A549 (cell line): ENCODE measurements at regions not wholly inside any gene's neighbourhood (a gene's known extent, or its start where the extent isn't known, plus 50 kb on each side); places are given as distances from the start of the nearest gene placed in this dataset.

ENCODE experiments used
- ATAC-seq, 2 experiments: fragments of 200-7000 bp in 1 of 2; fragments of >200 bp in 1 of 2; cut with Nextera tagmentation in 1 of 2; cut with Tn5 transposase in 1 of 2; 3 replicates each; pipeline versions ENCODE4 v1.8.0 to v1.9.1; 2018 to 2020; ENCODE audit warnings: mild to moderate bottlenecking in 1 of 2, moderate library complexity in 1 of 2
- CTCF ChIA-PET: fragments of 300-600 bp; sonication (Branson Sonifier 250); formaldehyde crosslinking; extraction: SDS; loops from one replicate; lab custom pipeline; 2021; ENCODE audit warnings: antibody characterized with exemption, inconsistent platforms; lab: Yijun Ruan, JAX
- POLR2A ChIA-PET: fragments of 350-600 bp; formaldehyde crosslinking; extraction: SDS; loops from one replicate; lab custom pipeline; 2021; ENCODE audit warnings: antibody characterized with exemption, inconsistent platforms; lab: Yijun Ruan, JAX
- DNase-seq, 2 experiments: peaks; one replicate each; pipeline versions ENCODE4 v3.0.0 to v3.0.0-alpha.2; 2011 to 2016; ENCODE audit warnings: low read depth in 1 of 2, low spot score in 1 of 2
- FAIRE-seq: peaks from 2 replicates; lab custom pipeline; 2011; peaks lifted over from hg19 to GRCh38; lab: Jason Lieb, UNC
- H3K27ac ChIP-seq, 2 experiments: fragments of >200 bp; sonication (Bioruptor Twin); formaldehyde crosslinking; 3 replicates each; pipeline ENCODE4 v1.5.1; 2016 to 2017
- H3K4me1 ChIP-seq: fragments of >200 bp; sonication (Bioruptor Twin); formaldehyde crosslinking; 3 replicates; pipeline ENCODE4 v1.6.1; 2016
- H3K4me2 ChIP-seq: fragments of >200 bp; sonication (Bioruptor Twin); formaldehyde crosslinking; 3 replicates; pipeline ENCODE4 v1.6.1; 2016
- H3K4me3 ChIP-seq: fragments of >200 bp; sonication (Bioruptor Twin); formaldehyde crosslinking; 3 replicates; pipeline ENCODE4 v1.5.1; 2016
- H3K9me3 ChIP-seq: fragments of >200 bp; sonication (Bioruptor Twin); formaldehyde crosslinking; 3 replicates; pipeline ENCODE4 v1.6.1; 2016
- CBX2 ChIP-seq: fragments of 200-600 bp; sonication (generic); IDR thresholded peaks from 2 replicates; pipeline ENCODE4 v1.6.1; 2016; ENCODE audit warnings: low read depth, mild to moderate bottlenecking, borderline replicate concordance
- CBX8 ChIP-seq: fragments of 200-600 bp; sonication (generic); IDR thresholded peaks from 2 replicates; pipeline ENCODE4 v1.6.1; 2016
- CEBPB ChIP-seq, 2 experiments: fragments of >200 bp in 1 of 2; sonication (Bioruptor Twin) in 1 of 2; formaldehyde crosslinking in 1 of 2; IDR thresholded peaks; 2 replicates each; pipeline ENCODE4 v1.6.1; 2012 to 2016
- CHD2 ChIP-seq: fragments of 150-350 bp; IDR thresholded peaks from 2 replicates; pipeline ENCODE4 v1.6.1; 2014; ENCODE audit warnings: low read length; ENCODE audit not compliant: partially characterized antibody
- CHD4 ChIP-seq: fragments of 200-600 bp; sonication (generic); IDR thresholded peaks from 2 replicates; pipeline ENCODE4 v1.6.1; 2016; ENCODE audit warnings: antibody characterized with exemption, mild to moderate bottlenecking, borderline replicate concordance
- EHF ChIP-seq: fragments of 250-450 bp; sonication (Bioruptor Pico); IDR thresholded peaks from 2 replicates; pipeline ENCODE4 v1.5.0; 2020; ENCODE audit warnings: mild to moderate bottlenecking
- EP300 ChIP-seq, 2 experiments: fragments of >200 bp; sonication (Bioruptor Twin); formaldehyde crosslinking; IDR thresholded peaks; 2 replicates in 1 of 2; 3 replicates in 1 of 2; pipeline ENCODE4 v1.6.1; 2016 to 2017
- FOSL2 ChIP-seq, 2 experiments: fragments of 450-650 bp in 1 of 2; fragments of >200 bp in 1 of 2; sonication (Bioruptor Twin) in 1 of 2; formaldehyde crosslinking; IDR thresholded peaks; 2 replicates each; pipeline versions ENCODE4 v1.5.0 to v1.6.1; 2016 to 2020; ENCODE audit warnings: mild to moderate bottlenecking in 1 of 2, moderate library complexity in 1 of 2
- FOXS1 ChIP-seq: fragments of 250-450 bp; sonication (Bioruptor Pico); IDR thresholded peaks from 2 replicates; pipeline ENCODE4 v1.5.0; 2020; ENCODE audit warnings: mild to moderate bottlenecking, moderate library complexity
- GATA3 ChIP-seq: IDR thresholded peaks from 2 replicates; pipeline ENCODE4 v1.6.1; 2012; ENCODE audit warnings: borderline replicate concordance
- HEYL ChIP-seq: fragments of 250-450 bp; sonication (Bioruptor Pico); IDR thresholded peaks from 2 replicates; pipeline ENCODE4 v1.8.0; 2021; ENCODE audit warnings: mild to moderate bottlenecking, moderate library complexity
- HOXB5 ChIP-seq: fragments of 250-450 bp; sonication (Bioruptor Pico); IDR thresholded peaks from 2 replicates; pipeline ENCODE4 v1.5.0; 2020; ENCODE audit warnings: mild to moderate bottlenecking, moderate library complexity
- JUN ChIP-seq, 2 experiments: fragments of >200 bp; sonication (Bioruptor Twin); formaldehyde crosslinking; IDR thresholded peaks; 2 replicates in 1 of 2; 3 replicates in 1 of 2; pipeline ENCODE4 v1.6.1; 2016 to 2017
- KDM1A ChIP-seq: fragments of 200-600 bp; sonication (generic); IDR thresholded peaks from 2 replicates; pipeline ENCODE4 v1.6.1; 2016; ENCODE audit warnings: low read depth, mild to moderate bottlenecking
- KDM5A ChIP-seq: fragments of 200-600 bp; sonication (generic); IDR thresholded peaks from 2 replicates; pipeline ENCODE4 v1.6.1; 2016; ENCODE audit warnings: antibody characterized with exemption, mild to moderate bottlenecking
- MAFK ChIP-seq: fragments of 450-650 bp; IDR thresholded peaks from 2 replicates; pipeline ENCODE4 v1.6.1; 2014; ENCODE audit not compliant: partially characterized antibody
- MAZ ChIP-seq: fragments of 150-350 bp; IDR thresholded peaks from 2 replicates; pipeline ENCODE4 v1.6.1; 2014; ENCODE audit warnings: antibody characterized with exemption, low read depth, low read length, borderline replicate concordance
- NFE2L2 ChIP-seq: fragments of 150-350 bp; conservative IDR thresholded peaks from 2 replicates; pipeline ENCODE4 v1.6.1; 2014; ENCODE audit warnings: low read length
- POLR2AphosphoS2 ChIP-seq: conservative IDR thresholded peaks from 2 replicates; pipeline ENCODE4 v1.6.1; 2012; ENCODE audit warnings: low read length, improper control_type of control experiment, inconsistent platforms
- RAD21 ChIP-seq, 2 experiments: fragments of >200 bp in 1 of 2; sonication (Bioruptor Twin) in 1 of 2; formaldehyde crosslinking in 1 of 2; IDR thresholded peaks in 1 of 2; conservative IDR thresholded peaks in 1 of 2; 2 replicates in 1 of 2; 3 replicates in 1 of 2; pipeline ENCODE4 v1.6.1; 2012 to 2018; ENCODE audit warnings: inconsistent platforms in 1 of 2
- RARB ChIP-seq: fragments of 250-450 bp; sonication (Bioruptor Pico); IDR thresholded peaks from 2 replicates; pipeline ENCODE4 v1.8.0; 2021; ENCODE audit warnings: mild to moderate bottlenecking, moderate library complexity
- RFX5 ChIP-seq: fragments of 450-650 bp; IDR thresholded peaks from 2 replicates; pipeline ENCODE4 v1.7.1; 2014; ENCODE audit warnings: antibody characterized with exemption, mild to moderate bottlenecking, moderate library complexity
- SREBF2 ChIP-seq: fragments of 450-650 bp; IDR thresholded peaks from 2 replicates; pipeline ENCODE4 v1.6.1; 2014; ENCODE audit warnings: mild to moderate bottlenecking, moderate library complexity
- TFCP2L1 ChIP-seq: fragments of 250-450 bp; sonication (Bioruptor Pico); IDR thresholded peaks from 2 replicates; pipeline ENCODE4 v1.5.0; 2021; ENCODE audit warnings: mild to moderate bottlenecking
- TP53 ChIP-seq: fragments of 250-450 bp; sonication (Bioruptor Pico); IDR thresholded peaks from 2 replicates; pipeline ENCODE4 v1.5.0; 2021; ENCODE audit warnings: mild to moderate bottlenecking, moderate library complexity
- ZC3H11A ChIP-seq: fragments of 450-650 bp; IDR thresholded peaks from 2 replicates; pipeline ENCODE4 v1.6.1; 2014; ENCODE audit warnings: antibody characterized with exemption, mild to moderate bottlenecking
- WGBS: methylation state at CpG from one replicate; pipeline ENCODE4 v1.1.6; 2017; ENCODE audit errors: missing lambda C conversion rate; 5-methylcytosine and 5-hydroxymethylcytosine counted together
- TF ChIP-seq, protein P1 (sequence below): IDR thresholded peaks from 2 replicates; pipeline ENCODE4 v1.6.1; 2012
- TF ChIP-seq, protein P2 (sequence below): fragments of >200 bp; sonication (Bioruptor Twin); formaldehyde crosslinking; IDR thresholded peaks from 3 replicates; pipeline ENCODE4 v1.5.1; 2016
- TF ChIP-seq, protein P3 (sequence below): fragments of 250-450 bp; sonication (Bioruptor Pico); IDR thresholded peaks from 2 replicates; pipeline ENCODE4 v1.5.0; 2021; ENCODE audit warnings: mild to moderate bottlenecking, moderate library complexity, borderline replicate concordance

DNA sequence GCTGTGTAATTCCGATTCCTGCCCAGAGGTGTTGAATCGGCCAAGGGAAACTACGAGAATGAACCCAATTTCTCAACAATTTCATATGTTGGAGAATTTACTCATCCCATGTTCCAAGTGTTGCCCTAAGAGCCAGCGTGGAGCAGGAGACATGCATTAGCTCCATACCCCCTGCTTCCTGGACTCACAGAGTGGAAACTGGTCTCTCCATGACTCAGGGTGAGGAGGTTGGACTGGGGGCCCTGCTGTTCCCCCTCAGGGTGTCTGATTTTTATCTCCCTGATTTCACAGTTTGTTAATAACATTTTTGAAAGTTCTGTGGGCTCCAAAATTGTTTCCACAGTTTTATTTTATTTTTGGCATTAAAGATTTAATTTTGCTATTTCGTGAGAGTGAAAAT lies 183.0 kb upstream of the SFRP2 start:
- ATAC-seq = no peak
- Histone ChIP-seq H3K4me2 (no peak overlapping the region), H3K4me1 (no peaks in the 10 kb centered on the region), H3K27ac (no peak overlapping the region), H3K4me3 (no peak overlapping the region), H3K9me3 (no peaks in the 10 kb centered on the region)
- no peak for FAIRE-seq
- DNase-seq = no peak
- CTCF ChIA-PET = no interaction called here
- TF ChIP-seq HOXB5 (CRISPR knock-in tag) (no peak), FOXS1 (CRISPR knock-in tag) (no peak), TP53 (CRISPR knock-in tag) (no peak), CHD2 (no peak), RAD21 (conservative IDR thresholded peaks at IDR 0.05 in 1 of 2, IDR thresholded peaks at IDR 0.05 in 1 of 2) (no peak), CHD4 (no peak), NFE2L2 (no peak), EHF (no peak), RFX5 (no peak)
- TF ChIP-seq, protein P1, sequence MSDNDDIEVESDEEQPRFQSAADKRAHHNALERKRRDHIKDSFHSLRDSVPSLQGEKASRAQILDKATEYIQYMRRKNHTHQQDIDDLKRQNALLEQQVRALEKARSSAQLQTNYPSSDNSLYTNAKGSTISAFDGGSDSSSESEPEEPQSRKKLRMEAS = no peak
- 9% methylated on average over 5 of the region's 5 CpGs for WGBS
- POLR2A ChIA-PET = no interaction called here

DNA sequence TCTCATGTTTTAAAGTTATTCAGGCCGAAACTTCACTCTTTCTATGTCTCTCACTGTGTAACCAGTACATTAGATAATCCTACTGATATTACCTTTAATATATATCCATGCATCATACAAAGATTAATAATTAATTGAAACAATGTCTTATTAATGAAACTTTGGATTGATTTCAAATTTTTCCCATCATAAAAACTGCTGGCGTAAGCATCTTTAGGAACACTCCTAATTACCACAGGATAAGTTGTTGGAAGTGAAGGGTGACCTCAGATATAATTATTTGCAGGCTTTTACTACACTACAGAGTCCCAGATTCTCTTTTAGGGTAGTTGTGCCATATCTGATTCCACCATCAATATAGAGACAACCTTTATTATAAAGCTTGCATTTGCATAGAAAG lies 181.3 kb upstream of the SFRP2 start:
- no peak for FAIRE-seq
- CTCF ChIA-PET = no interaction called here

DNA sequence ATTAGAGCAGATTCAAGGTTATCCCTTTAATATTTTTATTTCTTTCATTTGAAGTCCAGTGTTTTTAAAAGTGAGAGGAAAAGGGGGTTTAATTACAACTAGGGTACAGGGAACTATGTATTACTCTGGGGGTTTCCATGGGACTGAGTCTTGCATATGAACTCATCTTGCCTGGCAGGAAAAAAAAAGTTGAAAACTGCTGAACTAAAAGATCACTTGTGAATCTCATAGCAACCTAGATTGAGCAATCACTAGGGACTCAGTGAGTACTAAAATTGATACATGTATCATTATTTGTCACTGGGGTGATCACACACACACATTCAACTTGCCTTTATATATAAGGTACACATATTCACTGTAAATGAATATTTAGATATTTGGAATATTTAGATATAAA lies 180.7 kb upstream of the SFRP2 start:
- H3K4me3 ChIP-seq = no peak overlapping the region
- no peak overlapping the region for H3K4me2 ChIP-seq
- ATAC-seq (no peak), DNase-seq (no peak), FAIRE-seq (no peak)
- H3K4me1 ChIP-seq = no peaks in the 10 kb centered on the region
- TF ChIP-seq ZC3H11A (no peak), TFCP2L1 (CRISPR knock-in tag) (no peak), SREBF2 (no peak), CBX2 (no peak), CEBPB (IDR thresholded peaks at IDR 0.05) (no peak), KDM1A (no peak), RARB (CRISPR knock-in tag) (no peak)
- H3K27ac ChIP-seq = no peak overlapping the region
- ChIA-PET CTCF (no interaction called here), POLR2A (no interaction called here)
- H3K9me3 ChIP-seq = no peaks in the 10 kb centered on the region

More for the DNA sequence above, 181.3 kb upstream of the SFRP2 start:
- no peak overlapping the region for H3K27ac ChIP-seq
- H3K4me3 ChIP-seq = no peak overlapping the region
- no peak for ATAC-seq
- TF ChIP-seq MAFK = peak; percentile 70
- TF ChIP-seq, protein P2, sequence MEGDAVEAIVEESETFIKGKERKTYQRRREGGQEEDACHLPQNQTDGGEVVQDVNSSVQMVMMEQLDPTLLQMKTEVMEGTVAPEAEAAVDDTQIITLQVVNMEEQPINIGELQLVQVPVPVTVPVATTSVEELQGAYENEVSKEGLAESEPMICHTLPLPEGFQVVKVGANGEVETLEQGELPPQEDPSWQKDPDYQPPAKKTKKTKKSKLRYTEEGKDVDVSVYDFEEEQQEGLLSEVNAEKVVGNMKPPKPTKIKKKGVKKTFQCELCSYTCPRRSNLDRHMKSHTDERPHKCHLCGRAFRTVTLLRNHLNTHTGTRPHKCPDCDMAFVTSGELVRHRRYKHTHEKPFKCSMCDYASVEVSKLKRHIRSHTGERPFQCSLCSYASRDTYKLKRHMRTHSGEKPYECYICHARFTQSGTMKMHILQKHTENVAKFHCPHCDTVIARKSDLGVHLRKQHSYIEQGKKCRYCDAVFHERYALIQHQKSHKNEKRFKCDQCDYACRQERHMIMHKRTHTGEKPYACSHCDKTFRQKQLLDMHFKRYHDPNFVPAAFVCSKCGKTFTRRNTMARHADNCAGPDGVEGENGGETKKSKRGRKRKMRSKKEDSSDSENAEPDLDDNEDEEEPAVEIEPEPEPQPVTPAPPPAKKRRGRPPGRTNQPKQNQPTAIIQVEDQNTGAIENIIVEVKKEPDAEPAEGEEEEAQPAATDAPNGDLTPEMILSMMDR = no peak
- H3K4me1 ChIP-seq = no peaks in the 10 kb centered on the region
- no peak for DNase-seq
- POLR2A ChIA-PET = no interaction called here
- 0% methylated on average over 2 of the region's 2 CpGs for WGBS
- no peaks in the 10 kb centered on the region for H3K9me3 ChIP-seq
- H3K4me2 ChIP-seq = no peak overlapping the region

DNA sequence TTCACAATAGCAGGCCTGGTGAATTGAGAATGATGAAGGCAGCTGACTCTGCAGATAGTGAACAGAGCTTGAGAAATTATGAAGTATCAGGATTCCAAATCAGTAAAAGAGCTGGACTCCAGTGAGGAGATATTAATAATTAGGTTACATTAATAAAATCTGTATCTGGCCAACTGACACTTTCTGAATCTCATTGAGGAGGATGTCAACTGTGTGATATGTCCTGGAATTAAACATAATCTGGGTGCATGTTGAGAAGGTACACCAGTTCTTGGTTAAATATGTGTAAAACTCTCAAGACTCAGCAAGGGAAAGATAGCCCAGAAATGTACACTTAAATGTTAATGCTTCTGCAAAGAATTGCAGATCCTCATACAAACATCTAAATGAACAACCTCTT lies 177.8 kb upstream of the SFRP2 start:
- ChIA-PET CTCF (no interaction called here), POLR2A (no interaction called here)
- Histone ChIP-seq H3K4me1 (no peaks in the 10 kb centered on the region), H3K27ac (no peak overlapping the region), H3K9me3 (no peaks in the 10 kb centered on the region), H3K4me3 (no peak overlapping the region), H3K4me2 (no peak overlapping the region)
- DNase-seq (no peak), ATAC-seq (no peak), FAIRE-seq (no peak)
- TF ChIP-seq, protein P2 = no peak
- TF ChIP-seq JUN (IDR thresholded peaks at IDR 0.05) (no peak), TP53 (CRISPR knock-in tag) (no peak), FOSL2 (IDR thresholded peaks at IDR 0.05) (no peak), FOSL2 (CRISPR knock-in tag; IDR thresholded peaks at IDR 0.05) (no peak), CBX8 (no peak), EP300 (IDR thresholded peaks at IDR 0.05) (no peak), ZC3H11A (no peak), MAFK (no peak), MAZ (no peak), HEYL (CRISPR knock-in tag) (no peak), POLR2AphosphoS2 (no peak), KDM5A (no peak), GATA3 (no peak)
- TF ChIP-seq, protein P3, sequence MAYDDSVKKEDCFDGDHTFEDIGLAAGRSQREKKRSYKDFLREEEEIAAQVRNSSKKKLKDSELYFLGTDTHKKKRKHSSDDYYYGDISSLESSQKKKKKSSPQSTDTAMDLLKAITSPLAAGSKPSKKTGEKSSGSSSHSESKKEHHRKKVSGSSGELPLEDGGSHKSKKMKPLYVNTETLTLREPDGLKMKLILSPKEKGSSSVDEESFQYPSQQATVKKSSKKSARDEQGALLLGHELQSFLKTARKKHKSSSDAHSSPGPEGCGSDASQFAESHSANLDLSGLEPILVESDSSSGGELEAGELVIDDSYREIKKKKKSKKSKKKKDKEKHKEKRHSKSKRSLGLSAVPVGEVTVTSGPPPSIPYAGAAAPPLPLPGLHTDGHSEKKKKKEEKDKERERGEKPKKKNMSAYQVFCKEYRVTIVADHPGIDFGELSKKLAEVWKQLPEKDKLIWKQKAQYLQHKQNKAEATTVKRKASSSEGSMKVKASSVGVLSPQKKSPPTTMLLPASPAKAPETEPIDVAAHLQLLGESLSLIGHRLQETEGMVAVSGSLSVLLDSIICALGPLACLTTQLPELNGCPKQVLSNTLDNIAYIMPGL = no peak
